Brain microvascular endothelial cell (primary cell): ENCODE measurements at regions not wholly inside any gene's neighbourhood (a gene's known extent, or its start where the extent isn't known, plus 50 kb on each side); places are given as distances from the start of the nearest gene placed in this dataset.

Source experiments
- DNase-seq: peaks from one replicate; pipeline ENCODE4 v3.0.0-alpha.2; 2020
- H3K27ac ChIP-seq: fragments of 250-450 bp; sonication (Bioruptor Pico); 2 replicates; pipeline ENCODE4 v1.5.1; 2020; ENCODE audit warnings: mild to moderate bottlenecking, moderate library complexity
- H3K27me3 ChIP-seq: fragments of 250-450 bp; sonication (Bioruptor Pico); replicated peaks from 2 replicates; pipeline ENCODE4 v1.5.1; 2020; ENCODE audit warnings: mild to moderate bottlenecking
- H3K36me3 ChIP-seq: fragments of 250-450 bp; sonication (Bioruptor Pico); replicated peaks from 2 replicates; pipeline ENCODE4 v1.5.1; 2020; ENCODE audit warnings: mild to moderate bottlenecking
- H3K4me3 ChIP-seq: 2 replicates; pipeline ENCODE4 v1.5.1; 2011; ENCODE audit warnings: low read depth, mild to moderate bottlenecking, control low read depth, low read length, moderate library complexity
- in situ Hi-C: cut with HindIII; loops from 2 replicates; pipeline ENCODE4 v1.10.0; 2017; ENCODE audit warnings: low sequenced_read_pairs, low pct_ligation_motif_present
- TF ChIP-seq, protein P1 (sequence below): IDR thresholded peaks from 2 replicates; pipeline ENCODE4 v1.5.1; 2011; ENCODE audit warnings: low read depth, mild to moderate bottlenecking, moderate library complexity, low read length, control low read depth, inconsistent platforms; ENCODE audit errors: missing control alignments

DNA sequence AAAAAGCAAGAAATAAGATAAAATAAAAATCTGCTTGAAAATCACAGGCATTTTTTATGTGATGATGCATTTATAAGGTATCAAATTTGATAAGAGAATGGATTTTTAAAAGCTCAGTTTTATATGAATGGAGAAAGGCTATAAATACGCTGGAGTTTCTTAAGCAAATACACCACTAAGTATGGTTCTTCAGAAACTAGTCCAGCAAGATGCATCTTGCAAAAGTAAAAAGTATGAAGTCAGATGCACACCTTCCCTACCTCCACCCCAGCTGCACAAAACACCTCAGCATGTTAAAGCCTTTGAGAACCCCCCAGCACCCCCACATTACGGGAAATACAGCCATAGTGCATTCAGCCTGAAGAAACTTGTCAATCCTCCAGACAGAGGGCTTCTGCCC lies 143.1 kb upstream of the PROX1 start:
- no peak overlapping the region for H3K4me3 ChIP-seq

DNA sequence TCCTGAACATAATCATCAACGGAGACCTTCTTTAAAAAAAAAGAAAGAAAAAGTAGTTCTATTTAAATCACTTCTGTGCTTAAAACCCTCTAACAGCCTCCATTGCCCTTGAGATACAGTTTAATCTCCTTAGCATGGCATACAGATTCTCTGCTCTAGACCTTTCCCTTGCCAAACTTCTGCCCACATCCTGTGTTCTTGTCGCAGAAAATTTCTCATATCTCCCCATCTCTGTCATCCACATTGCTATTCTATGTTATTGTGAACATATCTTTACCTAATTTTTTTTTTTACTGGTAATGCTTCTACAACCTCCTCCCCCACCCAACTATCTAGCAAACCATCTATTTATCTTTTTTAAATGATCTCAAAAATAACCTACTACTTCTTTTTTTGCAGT lies 135.7 kb upstream of the PROX1 start:
- Histone ChIP-seq H3K27ac (no peak overlapping the region), H3K36me3 (no peaks in the 10 kb centered on the region), H3K27me3 (no peaks in the 10 kb centered on the region), H3K4me3 (no peak overlapping the region)
- DNase-seq = no peak
- in situ Hi-C loops = no loop called here
- TF ChIP-seq, protein P1, sequence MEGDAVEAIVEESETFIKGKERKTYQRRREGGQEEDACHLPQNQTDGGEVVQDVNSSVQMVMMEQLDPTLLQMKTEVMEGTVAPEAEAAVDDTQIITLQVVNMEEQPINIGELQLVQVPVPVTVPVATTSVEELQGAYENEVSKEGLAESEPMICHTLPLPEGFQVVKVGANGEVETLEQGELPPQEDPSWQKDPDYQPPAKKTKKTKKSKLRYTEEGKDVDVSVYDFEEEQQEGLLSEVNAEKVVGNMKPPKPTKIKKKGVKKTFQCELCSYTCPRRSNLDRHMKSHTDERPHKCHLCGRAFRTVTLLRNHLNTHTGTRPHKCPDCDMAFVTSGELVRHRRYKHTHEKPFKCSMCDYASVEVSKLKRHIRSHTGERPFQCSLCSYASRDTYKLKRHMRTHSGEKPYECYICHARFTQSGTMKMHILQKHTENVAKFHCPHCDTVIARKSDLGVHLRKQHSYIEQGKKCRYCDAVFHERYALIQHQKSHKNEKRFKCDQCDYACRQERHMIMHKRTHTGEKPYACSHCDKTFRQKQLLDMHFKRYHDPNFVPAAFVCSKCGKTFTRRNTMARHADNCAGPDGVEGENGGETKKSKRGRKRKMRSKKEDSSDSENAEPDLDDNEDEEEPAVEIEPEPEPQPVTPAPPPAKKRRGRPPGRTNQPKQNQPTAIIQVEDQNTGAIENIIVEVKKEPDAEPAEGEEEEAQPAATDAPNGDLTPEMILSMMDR = no peak

More for the DNA sequence above, 143.1 kb upstream of the PROX1 start:
- Histone ChIP-seq H3K27me3 (no peaks in the 10 kb centered on the region), H3K36me3 (no peaks in the 10 kb centered on the region), H3K27ac (no peak overlapping the region)
- no peak for DNase-seq
- TF ChIP-seq, protein P1 = no peak
- in situ Hi-C loops = no loop called here

DNA sequence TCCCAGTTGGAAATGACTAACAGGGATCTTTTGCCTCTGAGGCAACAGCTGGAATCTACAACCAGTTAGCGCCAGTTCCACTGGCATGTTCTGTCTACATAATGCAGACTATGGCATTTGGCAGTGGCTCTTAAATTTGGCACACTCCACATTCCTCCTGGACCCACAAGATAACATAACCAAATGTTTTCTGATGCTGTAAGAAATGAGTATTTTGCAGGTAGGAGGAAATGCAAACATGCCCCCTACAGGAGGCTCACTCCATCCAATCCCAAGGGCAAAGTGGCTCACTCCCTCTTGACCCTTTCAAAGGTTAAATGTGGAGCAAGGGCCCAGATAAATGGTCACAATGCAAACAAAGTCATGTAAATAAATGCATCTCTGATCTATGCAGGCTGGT lies 129.2 kb upstream of the PROX1 start:
- no peak overlapping the region for H3K4me3 ChIP-seq
- TF ChIP-seq, protein P1 = no peak
- no peaks in the 10 kb centered on the region for H3K27me3 ChIP-seq
- no peak for DNase-seq
- in situ Hi-C loops = no loop called here
- no peaks in the 10 kb centered on the region for H3K36me3 ChIP-seq
- no peak overlapping the region for H3K27ac ChIP-seq

DNA sequence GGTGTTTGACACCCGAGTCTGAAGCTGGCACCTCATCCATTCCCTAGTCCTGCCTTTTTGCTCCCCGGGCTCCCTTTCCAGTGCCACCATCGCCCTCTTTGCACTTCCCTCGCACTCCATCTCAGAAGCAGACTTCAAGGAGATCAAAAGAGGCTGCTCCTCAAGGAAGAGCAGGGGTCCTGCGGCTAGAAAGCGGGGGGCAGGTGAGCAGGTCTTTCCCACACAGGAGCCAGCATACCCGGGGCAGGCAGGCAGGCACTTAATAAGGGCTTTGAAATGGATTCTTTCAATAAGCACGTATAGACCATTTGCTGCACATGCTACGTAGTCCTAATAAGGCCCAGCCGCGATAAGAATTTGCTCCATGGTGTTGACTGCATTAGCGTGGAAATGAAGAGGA lies 125.9 kb upstream of the PROX1 start:
- TF ChIP-seq, protein P1 = no peak
- Histone ChIP-seq H3K27me3 (no peaks in the 10 kb centered on the region), H3K4me3 (no peak overlapping the region), H3K27ac (no peak overlapping the region), H3K36me3 (no peaks in the 10 kb centered on the region)
- DNase-seq = no peak
- in situ Hi-C loops = no loop called here

DNA sequence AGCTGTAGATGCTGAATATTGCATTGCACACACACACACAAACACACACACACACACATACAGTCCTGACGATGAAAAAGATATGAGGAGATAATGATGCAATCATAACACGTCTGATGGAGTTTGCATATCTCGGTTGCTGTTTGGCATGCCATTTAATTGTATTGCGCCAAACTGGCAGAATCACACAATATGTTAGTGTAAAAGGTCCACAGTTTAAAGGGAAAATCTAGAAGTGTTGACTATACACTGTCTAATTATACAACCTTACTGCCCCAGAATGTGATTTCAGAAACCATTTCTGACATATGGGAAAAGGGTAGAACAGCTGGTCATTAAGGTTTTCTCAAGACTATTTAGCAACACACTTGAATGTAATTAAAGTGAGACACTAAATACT lies 123.7 kb upstream of the PROX1 start:
- Histone ChIP-seq H3K36me3 (no peaks in the 10 kb centered on the region), H3K27ac (no peak overlapping the region), H3K27me3 (no peaks in the 10 kb centered on the region), H3K4me3 (no peak overlapping the region)
- TF ChIP-seq, protein P1 = no peak
- in situ Hi-C loops = no loop called here
- no peak for DNase-seq

DNA sequence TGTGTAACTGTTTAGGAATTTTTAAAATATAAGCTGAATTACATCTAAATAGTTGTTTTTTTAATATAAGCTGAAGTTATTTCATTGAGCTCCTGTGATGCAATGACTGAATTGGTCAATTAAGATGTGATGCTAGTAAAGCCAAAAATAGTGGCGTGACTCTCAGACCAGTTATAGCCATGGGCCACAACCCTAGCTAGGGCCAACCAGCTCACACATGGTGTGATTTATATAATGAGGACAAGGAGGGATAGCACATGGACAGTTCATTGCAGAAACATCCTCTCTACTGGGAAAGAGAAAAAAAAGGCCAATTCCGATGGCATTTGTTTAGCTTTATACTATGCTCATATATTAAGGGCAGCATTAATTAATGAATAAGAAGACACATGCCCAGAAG lies 119.3 kb upstream of the PROX1 start:
- Histone ChIP-seq H3K4me3 (no peak overlapping the region), H3K27ac (no peak overlapping the region), H3K27me3 (no peaks in the 10 kb centered on the region), H3K36me3 (no peaks in the 10 kb centered on the region)
- DNase-seq = no peak
- in situ Hi-C loops = no loop called here
- TF ChIP-seq, protein P1 = no peak
